ENCODE measurements at regions not wholly inside any gene's neighbourhood (a gene's known extent, or its start where the extent isn't known, plus 50 kb on each side); places are given as distances from the start of the nearest gene placed in this dataset.
"Not testable (repeated sequence)": the region's sequence is repeated elsewhere in the genome, so short reads cannot be mapped to it uniquely, and the experiment has no call there.

GRCh38 chr3:80890571-80890970 is 870.9 kb downstream of the GBE1 start:
- no peak for DNase-seq

DNA sequence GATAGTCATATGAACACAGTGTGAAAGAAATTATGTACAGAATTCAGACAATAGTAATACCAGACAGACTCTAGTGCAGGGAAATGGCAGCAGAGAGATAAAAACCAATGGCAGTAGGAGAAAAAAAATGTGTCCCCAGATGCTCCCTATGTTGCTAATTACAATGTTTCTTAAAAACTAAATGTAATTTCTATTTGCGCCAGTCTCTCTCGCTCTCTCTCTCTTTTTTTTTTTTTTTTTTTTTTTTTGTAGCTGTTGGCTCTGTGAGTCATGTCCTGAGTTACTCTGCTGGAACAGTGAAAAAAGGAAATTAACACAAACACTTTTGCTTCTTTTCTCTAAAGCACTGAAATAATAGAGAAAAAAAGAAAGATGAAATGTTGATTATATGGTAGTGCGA is 871.9 kb downstream of the GBE1 start:
- DNase-seq, result no peak

- DNase-seq, result no peak
Measured at GRCh38 chr3:80870476-80871041, 890.9 kb downstream of the GBE1 start.

DNA sequence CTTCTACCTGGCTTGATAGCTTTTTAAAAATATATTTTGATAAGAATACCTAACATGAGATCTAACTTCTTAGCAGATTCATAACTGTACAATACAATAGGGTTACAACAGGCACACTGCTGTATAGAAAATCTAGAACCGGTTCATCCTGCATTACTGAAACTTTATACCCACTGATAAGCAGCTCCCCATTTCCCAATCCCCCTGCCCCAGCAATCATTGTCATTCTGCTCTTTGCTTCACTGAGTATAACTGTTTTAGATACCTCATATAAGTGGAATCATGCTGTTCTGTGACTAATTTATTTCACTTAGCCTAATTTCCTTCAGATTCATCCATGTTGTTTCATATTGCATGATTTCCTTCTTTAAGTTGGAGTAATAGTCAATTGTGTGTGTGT is 906.0 kb downstream of the GBE1 start:
- DNase-seq, result no peak

DNA sequence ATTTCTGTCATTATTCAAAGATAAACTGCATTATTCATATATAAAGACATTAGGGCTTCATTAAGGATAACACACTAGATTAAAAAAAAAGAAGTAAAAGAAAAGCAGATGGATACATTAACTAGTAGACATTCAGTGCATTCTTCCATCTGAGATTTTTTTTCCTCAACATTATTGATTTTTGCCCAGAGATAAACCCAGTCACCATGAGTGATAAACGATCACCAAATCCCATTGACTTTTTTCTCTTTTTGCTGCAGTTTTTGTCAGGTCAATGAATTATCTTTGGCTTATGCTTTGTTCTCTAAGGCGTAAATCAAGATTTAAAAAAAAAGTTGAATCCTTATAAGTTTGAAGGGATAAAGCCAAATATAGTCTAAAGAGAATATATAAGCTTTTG is 925.0 kb downstream of the GBE1 start:
- DNase-seq, result no peak

GRCh38 chr3:80807577-80807976 is 953.9 kb downstream of the GBE1 start:
- DNase-seq, result no peak

DNA sequence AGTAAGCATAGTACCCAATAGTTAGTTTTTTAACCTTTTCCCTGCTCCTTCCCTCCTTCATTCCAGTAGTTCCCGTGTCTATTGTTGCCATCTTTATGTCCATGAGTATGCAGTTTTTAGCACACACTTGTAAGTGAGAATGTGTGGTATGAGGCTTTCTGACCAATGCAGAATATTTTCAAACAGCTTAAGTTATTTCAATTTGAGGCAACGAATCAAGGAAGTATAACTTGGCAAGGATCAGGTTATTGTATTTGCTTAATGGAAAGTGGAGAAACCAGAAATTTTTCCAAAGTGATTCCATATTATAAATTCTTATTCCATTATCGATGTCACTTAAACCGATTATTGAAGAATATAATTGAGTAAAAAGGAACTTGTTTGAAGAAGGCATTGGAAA is 954.8 kb downstream of the GBE1 start:
- DNase-seq, result no peak

GRCh38 chr3:80788914-80789313 is 972.5 kb downstream of the GBE1 start:
- no peak for DNase-seq

DNA sequence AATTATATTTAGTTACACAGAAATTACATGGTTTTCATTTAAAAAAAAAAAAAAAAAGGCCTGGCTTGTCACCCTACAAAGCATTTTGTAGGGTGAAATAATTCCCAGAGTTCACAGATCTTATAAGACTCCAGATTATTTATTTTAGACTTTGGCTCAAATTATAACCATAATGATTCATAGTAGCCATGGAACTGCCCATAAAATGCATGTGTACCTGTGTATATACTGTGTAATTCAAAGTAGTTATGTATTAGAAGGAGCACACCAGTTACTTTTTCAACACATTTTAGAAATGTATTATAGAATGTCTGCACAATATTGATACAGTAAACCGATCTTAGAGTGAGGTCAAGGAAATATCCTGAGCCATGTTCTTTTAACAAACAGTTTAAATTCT is 975.6 kb downstream of the GBE1 start:
- no peak for DNase-seq

DNA sequence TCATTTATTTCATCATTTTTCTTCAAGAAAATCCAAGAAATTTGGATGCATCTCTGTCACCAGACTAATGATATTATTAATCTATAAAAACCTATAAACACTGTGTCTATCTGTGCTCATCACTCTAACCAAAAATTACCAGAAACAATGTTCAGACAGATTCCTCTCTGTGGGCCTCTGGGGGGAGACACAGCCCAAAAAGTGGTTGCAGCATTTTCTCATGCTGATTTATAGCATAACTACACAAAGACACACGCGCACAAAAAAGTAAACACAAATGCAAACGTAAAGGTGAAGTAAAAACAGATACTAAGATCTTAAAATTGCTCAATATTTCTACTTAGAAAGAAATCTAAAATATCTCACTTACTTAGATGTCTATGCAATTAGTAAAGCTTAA is 976.0 kb downstream of the GBE1 start:
- no peak for DNase-seq

- peak; percentile 15 for DNase-seq
Measured at GRCh38 chr3:80771085-80771484, 990.4 kb downstream of the GBE1 start.

- DNase-seq, result peak; percentile 28
Measured at GRCh38 chr3:80770106-80771074, 991.1 kb downstream of the GBE1 start.

DNA sequence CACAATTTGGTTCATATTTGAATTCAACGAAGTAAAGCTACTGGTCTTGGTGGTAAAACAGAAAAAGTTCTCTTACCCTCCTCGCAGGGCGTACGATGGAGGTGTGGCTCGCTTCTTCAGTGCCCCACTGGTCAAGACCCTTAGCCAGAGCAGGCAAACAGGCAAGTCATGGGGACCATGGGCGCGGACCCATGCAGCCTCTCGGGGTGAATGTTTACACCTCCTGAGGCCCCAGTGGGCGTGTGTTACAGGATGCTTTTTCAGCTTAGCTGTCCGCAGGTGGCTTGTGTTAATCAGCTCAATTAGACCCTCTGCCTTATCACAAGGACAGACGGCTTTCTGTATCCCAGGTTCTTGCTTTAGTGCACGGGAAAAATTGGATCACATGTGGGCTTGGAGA is 991.8 kb downstream of the GBE1 start:
- DNase-seq, result no peak

DNA sequence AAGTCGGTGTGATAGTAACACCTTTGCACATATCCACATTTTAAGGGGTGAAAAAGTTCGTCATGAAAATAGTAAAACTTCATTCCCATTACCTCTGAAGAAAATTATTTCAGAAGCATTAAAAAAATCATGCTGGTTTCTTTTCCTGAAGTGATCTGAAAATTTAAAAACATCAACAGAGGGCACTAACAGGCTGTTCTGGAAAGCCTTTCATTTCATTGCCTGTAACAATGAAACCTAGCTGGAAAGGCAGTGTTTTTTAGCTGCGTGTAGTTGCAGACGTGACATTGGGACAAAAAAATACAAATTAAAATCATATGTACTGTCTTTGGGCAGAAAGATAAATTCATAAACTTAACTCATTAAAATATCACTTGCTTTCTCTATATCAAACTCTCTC is 993.8 kb downstream of the GBE1 start:
- DNase-seq, result no peak

GRCh38 chr3:80754969-80755368 is 987.2 kb upstream of the ROBO1 start:
- DNase-seq, result no peak

- DNase-seq, result no peak
Measured at GRCh38 chr3:80753021-80753420, 985.2 kb upstream of the ROBO1 start.

- no peak for DNase-seq
Measured at GRCh38 chr3:80750637-80751036, 982.8 kb upstream of the ROBO1 start.

DNA sequence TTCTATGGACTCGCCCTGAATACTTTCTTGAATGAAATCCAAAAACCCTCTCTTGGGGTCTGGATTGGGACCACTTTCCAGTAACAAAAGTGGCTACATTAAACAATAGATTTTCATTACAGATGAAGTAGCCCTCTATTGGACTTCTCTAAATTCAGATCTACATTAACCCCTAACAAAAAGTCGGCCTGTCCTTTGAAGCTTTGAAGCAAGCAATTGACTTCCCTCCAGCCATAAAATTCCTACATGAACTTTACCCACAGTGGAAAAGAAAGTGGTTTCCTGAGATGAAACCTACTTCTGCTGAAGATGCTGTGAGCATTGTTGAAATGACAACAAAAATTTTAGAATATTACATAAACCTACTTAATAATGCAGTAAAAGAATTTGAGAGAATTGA is 967.1 kb upstream of the ROBO1 start:
- DNase-seq, result no peak

- DNase-seq, result no peak
Measured at GRCh38 chr3:80734483-80734882, 966.7 kb upstream of the ROBO1 start.

DNA sequence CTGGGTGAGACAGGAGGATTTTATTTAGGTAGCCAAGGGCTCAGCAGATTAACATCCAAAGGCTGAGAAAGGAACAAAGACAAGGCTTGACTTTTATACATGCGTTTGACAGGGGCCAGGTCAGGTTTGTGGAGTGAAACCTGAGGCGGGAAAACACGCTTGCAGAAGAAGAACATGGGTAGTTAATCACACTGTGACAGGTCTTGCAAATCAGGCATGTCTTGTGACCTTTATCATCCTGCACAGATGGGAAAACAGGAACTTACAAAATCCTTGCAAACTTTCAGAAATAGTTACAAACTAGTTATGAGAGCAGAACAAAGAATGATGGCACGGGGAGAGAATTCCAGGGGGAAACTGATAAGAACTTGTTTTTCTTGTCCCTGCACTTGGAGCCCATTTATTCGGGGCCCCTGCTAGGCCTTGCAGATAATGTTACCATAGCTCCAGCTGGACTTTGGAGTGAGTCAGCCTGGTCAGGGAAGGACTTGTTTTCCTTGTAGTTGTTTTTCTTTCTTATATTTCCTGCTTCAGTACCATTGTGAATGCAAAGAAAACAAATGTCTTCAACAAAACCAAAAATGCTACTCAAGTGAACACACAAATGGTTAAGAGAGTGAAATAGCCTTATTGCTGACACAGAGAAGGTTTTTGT is 965.9 kb upstream of the ROBO1 start:
- DNase-seq, result no peak

- not testable (repeated sequence) for DNase-seq
Measured at GRCh38 chr3:80727561-80727960, 959.8 kb upstream of the ROBO1 start.

GRCh38 chr3:80709597-80710322 is 942.0 kb upstream of the ROBO1 start:
- not testable (repeated sequence) for DNase-seq

- DNase-seq, result no peak
Measured at GRCh38 chr3:80705290-80705689, 937.5 kb upstream of the ROBO1 start.
